CD14-positive monocyte (primary cell): ENCODE measurements at regions not wholly inside any gene's neighbourhood (a gene's known extent, or its start where the extent isn't known, plus 50 kb on each side); places are given as distances from the start of the nearest gene placed in this dataset.

ENCODE experiments used
- DNase-seq, 3 donors: peaks; one replicate each; pipeline ENCODE4 v3.0.0-alpha.2; 2011 to 2022
- H2AFZ ChIP-seq: 2 replicates; pipeline ENCODE4 v1.6.0; 2012; ENCODE audit warnings: mild to moderate bottlenecking, low read depth, low read length, inconsistent platforms; ENCODE audit not compliant: insufficient read depth, poor library complexity, severe bottlenecking
- H3K27ac ChIP-seq, 2 donors: 1 replicate in 1 of 2; 2 replicates in 1 of 2; pipeline ENCODE4 v1.5.1; 2012 to 2013; ENCODE audit warnings: low read length in 2 of 2, control low read depth in 1 of 2, inconsistent platforms in 1 of 2, low read depth in 1 of 2, mild to moderate bottlenecking in 1 of 2
- H3K27me3 ChIP-seq, 2 donors: one replicate each; pipeline versions ENCODE4 v1.6.0 to v1.6.1; 2011 to 2013; ENCODE audit warnings: low read length in 2 of 2; ENCODE audit not compliant: control insufficient read depth in 2 of 2, insufficient read depth in 2 of 2
- H3K36me3 ChIP-seq, 2 donors: replicated peaks in 1 of 2; 1 replicate in 1 of 2; 2 replicates in 1 of 2; pipeline versions ENCODE4 v1.5.1 to v1.6.1; 2012 to 2013; ENCODE audit warnings: low read length in 2 of 2, control low read depth in 1 of 2, inconsistent platforms in 1 of 2, mild to moderate bottlenecking in 1 of 2; ENCODE audit not compliant: insufficient read depth in 2 of 2, control insufficient read depth in 1 of 2
- H3K4me1 ChIP-seq, 2 donors: 1 replicate in 1 of 2; 2 replicates in 1 of 2; pipeline versions ENCODE4 v1.5.1 to v1.6.1; 2012 to 2013; ENCODE audit warnings: low read length in 2 of 2, control low read depth in 1 of 2, inconsistent platforms in 1 of 2, mild to moderate bottlenecking in 1 of 2, moderate library complexity in 1 of 2; ENCODE audit not compliant: insufficient read depth in 2 of 2, control insufficient read depth in 1 of 2
- H3K4me2 ChIP-seq: replicated peaks from 2 replicates; pipeline ENCODE3; 2012; ENCODE audit warnings: low read length, moderate library complexity, mild to moderate bottlenecking; ENCODE audit not compliant: poor library complexity, severe bottlenecking; ENCODE audit errors: extremely low read depth
- H3K4me3 ChIP-seq, 3 experiments: fragments of 200-600 bp in 1 of 3; sonication (generic) in 1 of 3; replicated peaks in 1 of 3; 1 replicate in 2 of 3; 2 replicates in 1 of 3; pipeline ENCODE4 v1.5.1; 2011 to 2013; ENCODE audit warnings: low read length in 3 of 3, mild to moderate bottlenecking in 3 of 3, control low read depth in 2 of 3, low read depth in 2 of 3, inconsistent platforms in 1 of 3, moderate library complexity in 1 of 3
- H3K79me2 ChIP-seq: 2 replicates; pipeline ENCODE4 v1.6.0; 2012; ENCODE audit warnings: mild to moderate bottlenecking, control low read depth, inconsistent platforms, low read length, moderate library complexity; ENCODE audit not compliant: insufficient read depth
- H3K9ac ChIP-seq: 2 replicates; pipeline ENCODE4 v1.6.0; 2017; ENCODE audit warnings: low read length, mild to moderate bottlenecking; ENCODE audit not compliant: insufficient read depth, poor library complexity, severe bottlenecking
- H3K9me3 ChIP-seq, 2 donors: replicated peaks in 1 of 2; 1 replicate in 1 of 2; 2 replicates in 1 of 2; pipeline versions ENCODE4 v1.5.1 to v1.6.1; 2012 to 2013; ENCODE audit warnings: low read length in 2 of 2, control low read depth in 1 of 2; ENCODE audit not compliant: control insufficient read depth in 1 of 2, insufficient read depth in 1 of 2
- H4K20me1 ChIP-seq: 2 replicates; pipeline ENCODE4 v1.6.0; 2012; ENCODE audit warnings: mild to moderate bottlenecking, low read length, control low read depth, moderate library complexity; ENCODE audit not compliant: insufficient read depth
- H3K27ac Mint-ChIP-seq, 7 donors: one replicate each; pipeline ENCODE4 v1.8.0; 2020; ENCODE audit warnings: mild to moderate bottlenecking in 7 of 7, mixed read lengths in 7 of 7, moderate library complexity in 6 of 7, inconsistent platforms in 2 of 7
- H3K27me3 Mint-ChIP-seq, 3 donors: one replicate each; pipeline ENCODE4 v1.8.0; 2021 to 2022; ENCODE audit warnings: low read depth in 3 of 3, mild to moderate bottlenecking in 3 of 3, mixed read lengths in 3 of 3, moderate library complexity in 3 of 3, inconsistent platforms in 1 of 3
- H3K36me3 Mint-ChIP-seq, 2 donors: one replicate each; pipeline ENCODE4 v1.8.0; 2020; ENCODE audit warnings: mixed read lengths in 2 of 2, inconsistent platforms in 1 of 2, mild to moderate bottlenecking in 1 of 2
- H3K4me1 Mint-ChIP-seq: one replicate; pipeline ENCODE4 v1.8.0; 2020; ENCODE audit warnings: mild to moderate bottlenecking, mixed read lengths
- H3K4me3 Mint-ChIP-seq, 2 donors: one replicate each; pipeline ENCODE4 v1.8.0; 2020; ENCODE audit warnings: mild to moderate bottlenecking in 2 of 2, mixed read lengths in 2 of 2, moderate library complexity in 1 of 2
- H3K9me3 Mint-ChIP-seq, 7 donors: one replicate each; pipeline ENCODE4 v1.8.0; 2020 to 2022; ENCODE audit warnings: mixed read lengths in 7 of 7, mild to moderate bottlenecking in 6 of 7, moderate library complexity in 6 of 7, inconsistent platforms in 2 of 7
- CTCF ChIP-seq: fragments of 200-600 bp; IDR thresholded peaks from one replicate; pipeline ENCODE4 v1.8.0; 2022; ENCODE audit warnings: antibody characterized with exemption, mild to moderate bottlenecking
- WGBS: methylation state at CpG from one replicate; pipeline ENCODE4 v1.1.5; 2013; ENCODE audit warnings: missing lambda C conversion rate; ENCODE audit not compliant: insufficient coverage; 5-methylcytosine and 5-hydroxymethylcytosine counted together
- intact Hi-C, 2 donors: fragments of 100-400 bp; cut with micrococcal nuclease; formaldehyde crosslinking; loops; one replicate each; pipeline versions ENCODE4 v1.15.0 to v1.15.1; 2023

GRCh38 chr2:173669271-173669853, 295.8 kb downstream of the SP3 start:
- peaks cover 15 to 37% (median 22%) of the 10 kb centered on the region in 3 donors for H3K27me3 Mint-ChIP-seq
- Histone ChIP-seq H2AFZ (no peak overlapping the region), H3K27ac (no peak overlapping the region), H4K20me1 (no peaks in the 10 kb centered on the region), H3K9me3 (no peaks in the 10 kb centered on the region), H3K4me1 (no peaks in the 10 kb centered on the region), H3K4me2 (no peak overlapping the region), H3K9ac (no peak overlapping the region), H3K36me3 (no peaks in the 10 kb centered on the region), H3K79me2 (no peaks in the 10 kb centered on the region), H3K4me3 (no peak overlapping the region), H3K27me3 (peaks cover 12 to 16% of the 10 kb centered on the region in 2 donors)
- no CpG with 5 or more reads among the region's 1 CpG for WGBS
- no peak for DNase-seq
- intact Hi-C loops, result no loop called here
- no peak for TF ChIP-seq CTCF
- H3K4me1 Mint-ChIP-seq, result no peaks in the 10 kb centered on the region
- H3K9me3 Mint-ChIP-seq, result peaks cover 0 to 2% (median 0%) of the 10 kb centered on the region in 7 donors
- H3K4me3 Mint-ChIP-seq, result no peak overlapping the region
- no peak overlapping the region for H3K27ac Mint-ChIP-seq
- no peaks in the 10 kb centered on the region for H3K36me3 Mint-ChIP-seq

DNA sequence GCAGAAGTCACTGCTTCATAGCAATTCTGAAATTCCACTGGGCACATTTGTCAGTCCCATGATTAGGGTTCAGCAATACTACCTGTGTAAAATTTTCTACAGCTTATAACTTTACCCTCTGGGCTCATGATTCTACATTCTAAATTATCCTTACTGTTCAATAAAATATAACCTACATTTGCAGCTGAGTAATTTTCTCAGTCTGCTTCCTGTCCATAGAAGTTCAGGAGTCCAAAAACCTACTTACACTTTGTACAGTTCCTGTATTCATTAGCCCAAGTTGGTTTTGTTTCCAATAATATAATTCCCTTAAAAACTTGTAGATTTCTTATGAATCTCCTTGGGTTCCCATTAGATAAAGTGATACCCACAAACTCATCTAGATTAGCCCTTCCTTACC, 295.3 kb downstream of the SP3 start:
- peaks cover 11 to 12% of the 10 kb centered on the region in 2 donors for H3K27me3 ChIP-seq
- Mint-ChIP-seq H3K4me3 (no peak overlapping the region), H3K4me1 (no peaks in the 10 kb centered on the region), H3K27me3 (peaks cover 17 to 35% (median 17%) of the 10 kb centered on the region in 3 donors), H3K27ac (no peak overlapping the region), H3K36me3 (no peaks in the 10 kb centered on the region), H3K9me3 (peaks cover 0 to 3% (median 0%) of the 10 kb centered on the region in 7 donors)
- H3K9ac ChIP-seq, result no peak overlapping the region
- no peak overlapping the region for H3K27ac ChIP-seq
- DNase-seq, result no peak
- no peak for TF ChIP-seq CTCF
- no peak overlapping the region for H3K4me3 ChIP-seq
- no peaks in the 10 kb centered on the region for H3K4me1 ChIP-seq
- no peaks in the 10 kb centered on the region for H3K36me3 ChIP-seq
- no peaks in the 10 kb centered on the region for H4K20me1 ChIP-seq
- H3K79me2 ChIP-seq, result no peaks in the 10 kb centered on the region
- no peaks in the 10 kb centered on the region for H3K9me3 ChIP-seq
- H3K4me2 ChIP-seq, result no peak overlapping the region
- intact Hi-C loops, result no loop called here
- no peak overlapping the region for H2AFZ ChIP-seq
